ENCODE measurements at regions not wholly inside any gene's neighbourhood (a gene's known extent, or its start where the extent isn't known, plus 50 kb on each side); places are given as distances from the start of the nearest gene placed in this dataset.

GRCh38 chr2:177340158-177340557, 52.4 kb upstream of the AGPS start:
- no peaks in the 10 kb centered on the region for H3K9me3 ChIP-seq (ENCODE audit: insufficient read depth, low read depth, low read length)
- no peaks in the 10 kb centered on the region for H3K27me3 ChIP-seq (ENCODE audit: insufficient read depth, low read length, poor library complexity, severe bottlenecking)
- H3K4me3 ChIP-seq (ENCODE audit: low read length, poor library complexity, severe bottlenecking): no peak overlapping the region
- no peak overlapping the region for H3K9ac ChIP-seq (ENCODE audit: low read depth, low read length, poor library complexity, severe bottlenecking)
- no peaks in the 10 kb centered on the region for H3K4me1 ChIP-seq (ENCODE audit: insufficient read depth, low read length, poor library complexity, severe bottlenecking)
- no peaks in the 10 kb centered on the region for H3F3A ChIP-seq (ENCODE audit: low read depth)
- H3K79me2 ChIP-seq (ENCODE audit: insufficient read depth, low read length): no peaks in the 10 kb centered on the region
- H4K20me1 ChIP-seq (ENCODE audit: insufficient read depth, low read length, poor library complexity, severe bottlenecking): no peaks in the 10 kb centered on the region
- H3K4me2 ChIP-seq (ENCODE audit: low read depth, low read length, poor library complexity, severe bottlenecking): no peak overlapping the region
- no peak overlapping the region for H2AFZ ChIP-seq (ENCODE audit: low read length)
- TF ChIP-seq EZH2phosphoT487 (IDR thresholded peaks at IDR 0.05; ENCODE audit: borderline replicate concordance) (no peak), CTCF (conservative IDR thresholded peaks at IDR 0.05; ENCODE audit: low read length) (no peak)
- no peaks in the 10 kb centered on the region for H3K9me2 ChIP-seq (replicated peaks; ENCODE audit: low read depth, low read length)
- no peaks in the 10 kb centered on the region for H3K36me3 ChIP-seq (ENCODE audit: insufficient read depth, low read length)

- H3F3A ChIP-seq (ENCODE audit: low read depth): no peaks in the 10 kb centered on the region
- no peaks in the 10 kb centered on the region for H3K79me2 ChIP-seq (ENCODE audit: insufficient read depth, low read length)
- no peaks in the 10 kb centered on the region for H4K20me1 ChIP-seq (ENCODE audit: insufficient read depth, low read length, poor library complexity, severe bottlenecking)
- TF ChIP-seq EZH2phosphoT487 (IDR thresholded peaks at IDR 0.05; ENCODE audit: borderline replicate concordance) (no peak), CTCF (conservative IDR thresholded peaks at IDR 0.05; ENCODE audit: low read length) (no peak)
- no peak overlapping the region for H3K9ac ChIP-seq (ENCODE audit: low read depth, low read length, poor library complexity, severe bottlenecking)
- H3K9me3 ChIP-seq (ENCODE audit: insufficient read depth, low read depth, low read length): no peaks in the 10 kb centered on the region
- H3K4me1 ChIP-seq (ENCODE audit: insufficient read depth, low read length, poor library complexity, severe bottlenecking): no peaks in the 10 kb centered on the region
- no peak overlapping the region for H2AFZ ChIP-seq (ENCODE audit: low read length)
- no peak overlapping the region for H3K4me2 ChIP-seq (ENCODE audit: low read depth, low read length, poor library complexity, severe bottlenecking)
- no peaks in the 10 kb centered on the region for H3K36me3 ChIP-seq (ENCODE audit: insufficient read depth, low read length)
- H3K4me3 ChIP-seq (ENCODE audit: low read length, poor library complexity, severe bottlenecking): no peak overlapping the region
- no peaks in the 10 kb centered on the region for H3K27me3 ChIP-seq (ENCODE audit: insufficient read depth, low read length, poor library complexity, severe bottlenecking)
- no peaks in the 10 kb centered on the region for H3K9me2 ChIP-seq (replicated peaks; ENCODE audit: low read depth, low read length)
These were observed 49.8 kb upstream of the AGPS start for GRCh38 chr2:177342736-177343135.

Measured in Loucy (cell line).